CD4-positive, alpha-beta T cell treated with Interleukin-10 for 1 hour (primary cell): ENCODE measurements at regions not wholly inside any gene's neighbourhood (a gene's known extent, or its start where the extent isn't known, plus 50 kb on each side); places are given as distances from the start of the nearest gene placed in this dataset.
"Not testable (repeated sequence)": the region's sequence is repeated elsewhere in the genome, so short reads cannot be mapped to it uniquely, and the experiment has no call there.

Experiments
- DNase-seq: peaks from one replicate; pipeline ENCODE4 v3.0.0-alpha.2; 2020

- DNase-seq, result not testable (repeated sequence)
Measured at GRCh38 chr9:41839786-41840185, 289.4 kb downstream of the CNTNAP3B start.

DNA sequence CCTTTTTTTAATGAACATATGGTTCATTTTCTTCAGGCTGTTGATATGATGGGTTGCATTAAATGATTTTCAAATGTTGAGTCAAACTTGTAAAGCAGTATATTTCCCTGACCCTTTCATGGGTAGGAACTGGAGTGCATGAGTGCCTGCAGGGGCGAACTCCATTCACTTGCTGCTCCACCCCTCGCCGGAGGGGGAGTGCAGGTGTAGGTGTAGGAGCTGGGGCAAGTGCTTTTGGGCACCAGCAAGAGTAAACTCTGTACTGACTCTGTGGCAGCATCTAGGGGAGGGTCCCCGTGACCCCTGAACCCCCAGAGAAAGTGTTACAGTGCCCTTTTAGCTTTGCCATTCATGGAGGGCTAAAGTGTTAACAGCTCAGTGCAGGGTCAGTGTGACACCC lies 290.3 kb downstream of the CNTNAP3B start:
- not testable (repeated sequence) for DNase-seq

- not testable (repeated sequence) for DNase-seq
Measured at GRCh38 chr9:41838562-41838851, 290.7 kb downstream of the CNTNAP3B start.

DNA sequence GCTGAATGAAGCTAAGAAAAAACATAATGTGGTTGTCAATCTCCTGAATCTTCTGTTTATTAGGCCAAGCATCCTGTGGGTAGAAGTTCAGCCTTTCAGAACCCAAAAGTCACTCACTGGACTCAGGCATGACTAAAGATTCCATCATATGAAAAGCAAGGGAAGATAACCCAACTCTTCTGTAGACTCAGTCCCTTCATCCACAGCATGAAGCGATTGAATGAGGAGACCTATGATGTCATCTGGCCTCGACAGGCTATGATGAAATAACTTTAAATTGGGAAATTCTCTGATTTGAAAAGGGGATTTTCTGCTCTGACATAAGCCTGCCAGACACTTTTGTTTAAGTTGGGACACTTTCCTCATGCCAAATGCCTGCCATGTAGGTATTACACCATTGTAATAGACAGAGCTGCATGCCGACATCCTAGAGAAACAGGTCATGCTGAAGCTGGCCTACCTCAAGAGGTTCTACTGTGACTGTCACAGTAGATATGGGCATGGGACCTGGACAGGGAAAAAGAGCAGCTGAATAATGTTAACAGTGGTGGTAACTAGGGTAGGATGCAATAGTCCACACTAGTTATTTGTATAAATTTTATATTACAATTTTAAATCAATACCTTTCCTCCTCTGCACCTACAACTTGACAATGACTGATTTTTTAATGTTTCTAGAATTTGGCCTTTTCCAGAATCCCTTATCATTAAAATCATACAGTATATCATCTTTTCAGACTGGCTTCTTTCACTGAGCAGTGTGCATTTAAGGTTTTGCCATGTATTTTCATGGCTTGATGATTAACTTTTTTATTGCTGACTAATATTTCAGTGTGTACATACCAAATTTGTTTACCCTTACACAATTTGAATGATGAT lies 291.3 kb downstream of the CNTNAP3B start:
- not testable (repeated sequence) for DNase-seq

DNA sequence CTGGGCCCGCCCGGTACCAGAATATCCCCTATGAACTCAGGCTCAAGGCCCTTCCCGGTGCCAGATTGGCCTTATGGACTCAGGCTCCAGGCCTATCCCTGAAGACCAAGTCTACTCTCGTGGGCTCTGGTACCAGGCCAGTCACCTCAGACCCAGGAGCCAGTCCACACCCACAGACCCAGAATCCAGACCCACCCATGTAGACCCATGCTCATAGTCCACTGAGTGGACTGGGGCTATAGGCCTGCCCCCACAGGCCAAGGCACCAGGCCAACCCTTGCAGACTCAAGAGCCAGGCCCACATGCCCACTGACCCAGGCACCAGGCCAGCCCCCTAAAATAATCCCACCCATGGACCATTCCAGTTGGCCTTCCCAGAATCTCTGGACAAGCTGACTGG lies 296.1 kb downstream of the CNTNAP3B start:
- DNase-seq, result not testable (repeated sequence)

DNA sequence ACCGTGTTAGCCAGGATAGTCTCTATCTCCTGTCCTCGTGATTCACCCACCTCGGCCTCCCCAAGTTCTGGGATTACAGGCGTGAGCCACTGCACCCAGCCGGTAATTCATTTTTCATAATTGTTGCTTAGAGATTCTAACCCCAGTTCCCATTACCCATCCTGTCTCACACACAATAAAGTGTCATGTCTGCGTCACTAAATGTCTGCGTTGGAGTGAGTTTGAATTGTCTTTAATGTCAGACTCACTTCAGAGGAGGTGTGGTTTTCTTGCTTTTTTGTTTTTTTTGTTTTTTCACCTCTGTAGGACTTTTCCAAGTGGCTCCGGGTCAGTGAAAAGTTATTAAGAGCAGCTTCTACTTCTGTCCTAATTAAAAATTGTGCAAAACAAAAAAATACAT lies 304.5 kb downstream of the CNTNAP3B start:
- DNase-seq, result not testable (repeated sequence)

DNA sequence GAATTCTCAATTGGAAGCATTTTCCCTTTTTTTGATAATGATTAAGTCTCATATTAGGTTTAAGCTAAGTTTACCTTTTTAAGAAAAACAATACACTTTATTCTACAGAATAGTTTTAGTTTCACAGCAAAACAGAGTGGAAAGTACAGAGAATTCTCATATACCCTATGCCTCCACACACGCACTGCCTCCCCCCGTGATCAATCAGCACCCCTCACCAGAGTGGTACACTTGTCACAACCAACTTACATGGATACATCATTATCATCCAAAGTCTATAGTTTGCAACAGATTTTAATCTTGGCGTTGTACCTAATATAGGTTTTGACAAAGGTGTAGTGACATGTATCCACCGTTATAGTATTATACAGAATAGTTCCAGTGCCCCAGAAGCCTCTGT lies 326.5 kb downstream of the CNTNAP3B start:
- not testable (repeated sequence) for DNase-seq

DNA sequence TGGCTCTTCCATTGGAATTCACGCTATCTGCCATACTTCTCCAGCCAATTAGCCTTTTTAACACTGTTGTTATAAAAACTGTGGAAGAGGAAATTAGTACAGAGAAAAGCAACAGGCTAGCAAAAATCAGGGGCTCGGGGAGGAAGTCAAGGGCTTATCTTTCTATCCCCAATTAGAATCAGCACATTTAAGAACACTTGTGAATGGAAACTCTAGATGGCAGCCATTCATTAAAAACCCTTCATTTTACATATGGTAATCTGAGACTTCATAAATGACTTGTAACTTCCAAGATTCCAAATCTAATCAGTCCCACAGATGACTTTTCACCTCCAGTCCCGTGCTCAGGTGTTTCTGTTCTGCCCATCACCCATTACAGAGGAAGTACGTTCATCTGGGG lies 330.5 kb downstream of the CNTNAP3B start:
- DNase-seq, result not testable (repeated sequence)

GRCh38 chr9:41790719-41791363 lies 338.4 kb downstream of the CNTNAP3B start:
- not testable (repeated sequence) for DNase-seq

DNA sequence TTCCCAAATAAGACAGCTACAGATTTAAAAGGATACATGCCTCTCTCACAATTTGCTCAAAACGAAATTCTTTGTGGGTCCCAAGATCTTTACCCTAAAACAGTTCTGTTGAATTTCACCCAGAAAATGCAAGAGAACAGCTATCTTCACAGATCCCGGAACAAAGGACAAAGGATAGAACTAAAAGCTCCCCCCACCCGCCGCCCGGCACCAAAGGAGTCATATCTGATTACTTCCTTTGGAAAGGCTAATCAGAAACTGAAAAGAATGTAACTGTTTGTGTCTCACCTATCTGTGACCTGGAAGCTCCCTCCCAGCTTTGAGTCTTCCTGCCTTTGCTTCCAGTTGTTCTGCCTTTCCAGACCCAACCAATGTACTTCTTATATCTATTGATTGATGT lies 339.2 kb downstream of the CNTNAP3B start:
- not testable (repeated sequence) for DNase-seq

DNA sequence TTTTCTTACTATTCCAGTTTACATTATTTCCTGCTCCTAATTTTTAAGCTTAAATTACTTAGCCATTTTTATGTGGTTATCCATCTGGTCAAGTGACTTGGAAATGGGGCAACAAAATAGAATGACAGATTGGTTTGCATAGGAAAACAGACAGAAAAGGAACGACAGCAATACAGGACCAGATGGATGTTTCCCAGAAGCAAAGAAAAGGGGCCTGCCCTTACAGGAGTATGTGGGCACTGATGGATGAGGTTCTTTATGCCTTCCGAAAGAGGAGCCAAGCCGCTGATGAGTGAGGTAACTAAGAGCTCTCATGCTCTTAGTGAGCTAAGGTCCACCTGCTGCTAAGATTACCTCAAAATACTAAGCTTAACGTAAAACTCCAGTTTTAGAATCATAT lies 339.8 kb downstream of the CNTNAP3B start:
- DNase-seq, result not testable (repeated sequence)

- not testable (repeated sequence) for DNase-seq
Measured at GRCh38 chr9:41787951-41788350, 341.3 kb downstream of the CNTNAP3B start.

GRCh38 chr9:41787270-41787669 lies 342.0 kb downstream of the CNTNAP3B start:
- not testable (repeated sequence) for DNase-seq

- DNase-seq, result not testable (repeated sequence)
Measured at GRCh38 chr9:41784006-41784405, 345.2 kb downstream of the CNTNAP3B start.

- DNase-seq, result not testable (repeated sequence)
Measured at GRCh38 chr9:41783070-41783810, 346.0 kb downstream of the CNTNAP3B start.

DNA sequence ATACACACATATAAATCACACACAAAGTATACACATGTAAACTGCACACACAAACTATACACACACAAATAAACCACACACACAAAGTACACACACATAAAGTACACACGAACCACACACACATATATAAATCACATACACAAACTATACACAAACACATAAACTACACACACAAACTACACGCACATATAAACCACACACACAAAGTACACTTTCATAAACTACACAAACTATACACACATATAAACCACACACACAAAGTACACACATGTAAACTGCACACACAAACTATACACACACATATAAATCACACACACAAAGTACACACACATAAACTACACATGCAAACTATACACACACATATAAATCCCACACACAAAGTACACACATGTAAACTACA lies 347.3 kb downstream of the CNTNAP3B start:
- not testable (repeated sequence) for DNase-seq

- not testable (repeated sequence) for DNase-seq
Measured at GRCh38 chr9:41779897-41780406, 349.3 kb downstream of the CNTNAP3B start.

GRCh38 chr9:41779192-41779591 lies 350.0 kb downstream of the CNTNAP3B start:
- not testable (repeated sequence) for DNase-seq

DNA sequence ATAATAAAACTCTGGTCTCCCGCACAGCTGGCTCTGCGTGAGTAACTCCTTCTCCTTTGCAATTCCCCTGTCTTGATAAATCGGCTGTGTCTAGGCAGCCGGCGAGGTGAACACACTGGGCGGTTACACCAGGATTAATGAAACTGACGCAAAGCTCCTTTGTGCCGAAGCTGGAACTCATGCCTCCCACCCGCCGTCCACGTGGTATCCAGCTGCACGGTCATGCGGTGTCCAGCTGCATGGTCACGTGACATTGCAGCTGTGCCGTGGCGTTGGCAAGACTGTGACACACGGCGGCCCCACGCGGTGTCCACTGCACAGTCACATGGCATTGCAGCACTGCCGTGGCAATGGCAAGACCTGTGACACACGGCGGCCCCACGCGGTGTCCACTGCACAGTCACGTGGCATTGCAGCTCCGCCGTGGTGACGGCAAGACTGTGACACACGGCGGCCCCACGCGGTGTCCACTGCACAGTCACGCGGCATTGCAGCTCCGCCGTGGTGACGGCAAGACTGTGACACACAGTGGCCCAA lies 350.6 kb downstream of the CNTNAP3B start:
- DNase-seq, result not testable (repeated sequence)

DNA sequence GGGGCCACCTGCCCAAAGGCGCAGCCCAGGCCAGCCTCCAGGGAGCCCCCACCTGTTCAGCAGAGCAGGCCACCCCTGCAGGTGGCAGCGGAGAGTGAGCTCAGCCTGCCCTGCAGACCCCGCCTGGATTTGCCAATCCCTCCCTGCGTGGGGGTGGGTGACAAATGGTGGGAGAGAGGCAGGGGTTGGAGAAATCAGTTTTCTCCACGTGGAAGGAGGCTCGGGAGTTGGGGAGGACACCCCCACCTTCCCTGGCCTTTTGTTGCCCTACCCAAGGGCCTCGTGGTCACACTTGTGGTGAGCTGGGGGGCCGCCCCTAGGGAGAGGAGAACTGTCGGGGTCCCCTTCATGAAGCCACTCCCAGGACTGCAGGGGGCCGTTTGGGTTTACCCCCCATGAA lies 351.7 kb downstream of the CNTNAP3B start:
- DNase-seq, result not testable (repeated sequence)

- not testable (repeated sequence) for DNase-seq
Measured at GRCh38 chr9:41772541-41772940, 356.7 kb downstream of the CNTNAP3B start.

GRCh38 chr9:41771693-41772092 lies 357.5 kb downstream of the CNTNAP3B start:
- DNase-seq, result not testable (repeated sequence)

DNA sequence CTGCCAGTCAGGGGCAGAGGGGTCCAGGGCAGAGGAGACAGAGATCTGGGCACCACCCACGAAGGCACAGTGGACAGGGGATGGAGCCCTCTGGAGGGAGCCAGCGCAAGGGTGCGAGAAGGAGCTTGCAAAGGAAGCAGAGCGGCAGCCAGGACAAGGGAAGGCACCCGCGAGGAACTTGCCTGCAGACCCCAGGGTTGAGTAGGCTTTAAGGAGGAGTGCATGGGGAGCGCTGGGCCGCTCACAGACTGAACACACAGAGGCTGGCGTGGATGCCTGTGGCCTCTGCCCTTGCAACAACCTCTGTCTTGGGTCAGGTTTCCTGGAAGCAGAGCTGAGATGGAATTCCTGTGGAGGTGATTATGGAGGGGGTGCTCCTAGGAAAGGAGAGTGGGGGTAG lies 374.4 kb downstream of the CNTNAP3B start:
- not testable (repeated sequence) for DNase-seq
